GM18508 (cell line): ENCODE measurements at regions not wholly inside any gene's neighbourhood (a gene's known extent, or its start where the extent isn't known, plus 50 kb on each side); places are given as distances from the start of the nearest gene placed in this dataset.

ENCODE experiments used
- ATAC-seq: cut with Tn5 transposase; IDR thresholded peaks from one replicate; pipeline ENCODE4 v1.9.1; 2021; ENCODE audit warnings: moderate number of reproducible peaks; ENCODE audit not compliant: insufficient read depth, unreplicated experiment

- ATAC-seq: no peak
These were observed 92.3 kb downstream of the GYPC start for GRCh38 chr2:126748188-126748760.

GRCh38 chr2:126748929-126749518 is 93.1 kb downstream of the GYPC start:
- ATAC-seq: peak; percentile 62

GRCh38 chr2:126749537-126749936 is 93.6 kb downstream of the GYPC start:
- ATAC-seq: peak; percentile 21

GRCh38 chr2:126750506-126750905 is 94.5 kb downstream of the GYPC start:
- no peak for ATAC-seq

GRCh38 chr2:126751477-126751876 is 95.5 kb downstream of the GYPC start:
- no peak for ATAC-seq

GRCh38 chr2:126752876-126753275 is 96.9 kb downstream of the GYPC start:
- no peak for ATAC-seq

GRCh38 chr2:126753501-126754212 is 97.7 kb downstream of the GYPC start:
- ATAC-seq: no peak

GRCh38 chr2:126754240-126755004 is 98.5 kb downstream of the GYPC start:
- no peak for ATAC-seq

- no peak for ATAC-seq
These were observed 100.2 kb downstream of the GYPC start for GRCh38 chr2:126756125-126756524.

- ATAC-seq: no peak
These were observed 105.5 kb downstream of the GYPC start for GRCh38 chr2:126761256-126761980.

GRCh38 chr2:126761981-126762878 is 106.3 kb downstream of the GYPC start:
- ATAC-seq: no peak

GRCh38 chr2:126764686-126765265 is 108.8 kb downstream of the GYPC start:
- ATAC-seq: no peak

- ATAC-seq: no peak
These were observed 109.4 kb downstream of the GYPC start for GRCh38 chr2:126765395-126765794.

GRCh38 chr2:126766295-126766968 is 110.5 kb downstream of the GYPC start:
- ATAC-seq: no peak

- no peak for ATAC-seq
These were observed 111.0 kb downstream of the GYPC start for GRCh38 chr2:126766969-126767296.

- ATAC-seq: no peak
These were observed 113.2 kb downstream of the GYPC start for GRCh38 chr2:126769118-126769517.

- no peak for ATAC-seq
These were observed 114.5 kb downstream of the GYPC start for GRCh38 chr2:126770466-126770865.

- ATAC-seq: no peak
These were observed 115.1 kb downstream of the GYPC start for GRCh38 chr2:126771094-126771493.
